Activated effector memory CD4-positive, alpha-beta T cell treated with anti-CD3 and anti-CD28 coated beads, Interleukin-2, amount 50 U/mL, for 16 hours (primary cell): ENCODE measurements at regions not wholly inside any gene's neighbourhood (a gene's known extent, or its start where the extent isn't known, plus 50 kb on each side); places are given as distances from the start of the nearest gene placed in this dataset.

Experiments used
- DNase-seq: peaks from one replicate; pipeline ENCODE4 v3.0.0-alpha.2; 2020

- DNase-seq = no peak
Measured at GRCh38 chr13:73998631-73999030, 135.6 kb downstream of the KLF12 start.

DNA sequence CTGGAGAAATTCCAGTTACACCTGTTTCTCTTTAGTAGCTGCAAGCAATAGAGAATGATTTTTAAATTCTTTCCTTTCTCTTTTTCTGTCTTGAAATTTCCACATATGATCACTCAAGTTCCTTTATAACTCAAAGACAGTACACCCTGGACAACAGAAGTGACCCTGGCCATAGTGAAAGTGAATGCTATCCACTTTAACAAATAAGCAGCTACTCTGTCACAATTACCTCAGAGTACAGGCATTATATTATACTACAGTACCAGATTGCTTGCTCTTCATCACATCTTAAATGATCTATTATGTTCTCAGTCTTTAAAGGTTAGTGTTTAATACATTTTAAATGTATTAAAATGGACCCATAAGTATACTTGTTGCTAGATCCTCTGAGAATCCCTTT lies 136.2 kb downstream of the KLF12 start:
- no peak for DNase-seq

- DNase-seq = no peak
Measured at GRCh38 chr13:73996569-73996968, 137.6 kb downstream of the KLF12 start.

- DNase-seq = no peak
Measured at GRCh38 chr13:73995736-73996135, 138.5 kb downstream of the KLF12 start.

DNA sequence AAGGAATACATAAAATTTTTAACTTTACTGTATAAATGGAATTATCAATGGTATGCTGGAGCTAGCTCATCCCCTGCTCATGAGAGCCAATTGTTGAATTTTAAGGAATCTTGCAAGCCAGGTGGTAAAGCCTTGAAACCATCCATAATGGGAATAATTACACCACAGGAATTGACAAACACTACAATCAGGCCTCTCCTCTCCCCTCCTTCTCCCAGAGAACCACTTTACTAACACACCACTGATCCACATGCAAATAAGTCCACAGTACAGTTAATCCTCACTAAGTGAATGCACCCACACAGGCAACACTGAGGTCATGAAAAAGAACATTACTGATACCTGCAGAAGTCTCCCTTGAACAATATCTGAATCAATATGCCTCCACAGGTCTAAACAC lies 140.5 kb downstream of the KLF12 start:
- DNase-seq = no peak

GRCh38 chr13:73991884-73992283 lies 142.3 kb downstream of the KLF12 start:
- DNase-seq = no peak

DNA sequence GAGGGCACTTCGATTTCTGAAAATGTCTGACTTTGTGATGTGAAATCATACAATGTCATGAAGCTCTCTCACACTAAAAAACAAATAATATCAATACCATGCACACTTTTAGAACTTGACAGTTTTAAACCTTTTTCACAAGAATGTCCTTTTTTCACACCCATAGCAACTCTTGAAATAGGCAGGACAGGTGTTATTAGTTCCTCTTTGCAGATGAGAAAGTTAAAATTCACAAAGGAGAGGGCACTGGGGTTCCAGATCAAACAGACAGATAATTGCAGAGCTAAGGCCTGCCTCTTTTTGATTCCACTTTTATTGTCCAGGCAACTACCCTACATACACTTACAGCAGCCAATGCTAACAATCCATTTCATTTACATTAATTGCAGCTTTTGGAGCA lies 142.8 kb downstream of the KLF12 start:
- no peak for DNase-seq

DNA sequence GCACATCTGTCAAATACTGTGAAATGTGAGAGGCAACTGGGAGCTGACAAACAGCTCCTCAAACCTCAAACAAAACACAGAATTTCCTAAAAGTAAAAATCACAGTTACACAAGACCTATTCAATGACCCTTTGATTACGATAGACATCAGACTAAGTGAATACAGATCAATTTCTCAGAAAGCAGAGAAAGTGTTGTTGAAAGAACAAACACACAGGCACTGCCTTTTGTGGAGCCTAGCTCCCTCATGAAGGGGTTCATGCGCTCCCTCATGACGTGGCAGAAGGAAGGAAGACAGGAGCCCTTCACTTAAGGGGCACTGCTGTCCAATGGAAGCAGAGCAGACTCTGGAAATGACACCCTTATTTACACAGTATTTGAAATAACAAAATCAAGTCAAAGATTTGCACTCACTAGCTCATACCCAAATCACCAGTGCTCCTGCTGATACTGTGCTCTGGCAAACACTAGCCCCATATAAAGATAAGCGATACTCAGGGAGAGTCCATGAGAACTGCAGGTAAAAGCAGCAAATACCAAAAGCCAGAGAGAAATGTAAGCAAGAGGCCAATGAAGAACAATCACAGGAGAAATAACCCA lies 144.9 kb downstream of the KLF12 start:
- DNase-seq = no peak

- no peak for DNase-seq
Measured at GRCh38 chr13:73988461-73988860, 145.7 kb downstream of the KLF12 start.

- no peak for DNase-seq
Measured at GRCh38 chr13:73987618-73988017, 146.6 kb downstream of the KLF12 start.

- DNase-seq = no peak
Measured at GRCh38 chr13:73985783-73986182, 148.4 kb downstream of the KLF12 start.

DNA sequence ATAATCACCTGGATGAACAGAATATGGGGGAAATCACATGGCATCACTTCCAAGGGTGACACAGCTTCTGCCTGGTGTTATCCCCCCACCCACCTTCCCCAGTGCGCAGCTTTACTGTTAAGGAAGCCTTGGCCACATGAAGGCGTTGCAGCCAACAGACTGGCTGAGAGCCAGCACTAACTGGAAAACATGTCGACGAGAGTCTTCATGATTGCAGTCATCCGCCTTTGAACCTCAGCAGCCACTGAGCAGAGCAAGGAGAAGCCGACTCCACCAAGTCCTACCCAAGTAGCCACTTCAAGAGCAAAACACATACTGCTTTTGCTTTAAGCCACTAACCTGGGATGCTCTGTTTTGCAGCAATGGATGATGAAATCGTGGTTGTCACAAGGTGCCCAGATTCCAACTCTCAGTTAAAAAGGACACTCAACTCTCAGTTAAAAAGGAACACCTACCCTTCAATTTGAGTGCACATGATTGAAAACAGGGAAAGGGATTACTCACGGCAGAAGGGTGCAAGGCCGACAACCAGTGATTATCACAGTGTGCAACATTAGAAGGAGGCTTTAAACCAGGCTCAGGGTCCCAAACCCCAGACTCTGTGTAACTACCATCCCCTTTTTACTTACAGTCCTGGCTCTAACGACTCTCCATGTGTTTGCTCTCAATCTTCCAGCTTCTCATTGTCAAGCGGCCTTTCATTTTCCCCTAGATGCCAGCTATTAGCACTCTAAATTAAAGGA lies 149.1 kb downstream of the KLF12 start:
- peak; percentile 87 for DNase-seq

DNA sequence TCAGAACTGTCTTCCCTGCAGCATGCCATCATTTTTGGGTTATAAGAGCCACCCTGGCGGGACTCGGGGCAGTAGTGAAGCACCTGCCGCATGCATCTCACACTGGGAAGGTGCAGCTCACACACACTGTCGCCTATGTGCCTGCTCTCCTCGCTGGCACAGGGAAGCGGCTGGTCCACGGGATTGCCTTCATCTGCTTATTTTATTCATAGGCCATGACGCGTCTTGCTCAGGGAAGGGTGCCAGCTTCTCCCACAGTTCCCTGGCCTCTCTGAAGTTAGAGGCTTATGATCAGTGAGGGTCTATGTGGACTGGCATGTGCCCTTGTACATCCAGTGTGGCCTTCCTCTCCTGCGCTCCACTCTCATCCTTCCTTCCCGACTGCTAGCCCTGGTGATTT lies 150.0 kb downstream of the KLF12 start:
- DNase-seq = no peak

DNA sequence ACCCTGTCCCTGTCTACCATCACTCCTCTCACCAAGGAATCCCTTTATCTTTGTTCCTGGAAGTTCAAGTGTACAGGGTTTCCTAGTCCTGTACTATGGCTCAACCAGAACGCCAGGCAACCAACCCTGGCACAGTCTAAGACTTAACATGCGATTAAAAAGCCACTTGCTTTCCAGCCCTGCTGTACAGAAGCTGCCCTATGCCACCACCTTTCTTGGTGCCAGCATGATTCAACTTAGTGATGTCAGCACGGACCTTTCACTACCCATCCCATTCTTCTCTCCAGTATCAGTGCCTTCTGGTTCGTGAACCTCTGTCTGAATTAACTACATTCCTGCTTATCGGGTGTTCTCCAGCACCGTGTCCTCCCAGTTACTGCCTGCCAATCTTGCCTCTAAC lies 151.1 kb downstream of the KLF12 start:
- no peak for DNase-seq

GRCh38 chr13:73981595-73981994 lies 152.6 kb downstream of the KLF12 start:
- DNase-seq = no peak

GRCh38 chr13:73975767-73976166 lies 158.4 kb downstream of the KLF12 start:
- DNase-seq = no peak

GRCh38 chr13:73974051-73974450 lies 160.2 kb downstream of the KLF12 start:
- no peak for DNase-seq

GRCh38 chr13:73973156-73973555 lies 161.0 kb downstream of the KLF12 start:
- no peak for DNase-seq

GRCh38 chr13:73972545-73972944 lies 161.7 kb downstream of the KLF12 start:
- DNase-seq = no peak

- no peak for DNase-seq
Measured at GRCh38 chr13:73971481-73971880, 162.7 kb downstream of the KLF12 start.

GRCh38 chr13:73970421-73971055 lies 163.7 kb downstream of the KLF12 start:
- no peak for DNase-seq

- DNase-seq = no peak
Measured at GRCh38 chr13:73967397-73968165, 166.6 kb downstream of the KLF12 start.

GRCh38 chr13:73966331-73966730 lies 167.9 kb downstream of the KLF12 start:
- DNase-seq = no peak

DNA sequence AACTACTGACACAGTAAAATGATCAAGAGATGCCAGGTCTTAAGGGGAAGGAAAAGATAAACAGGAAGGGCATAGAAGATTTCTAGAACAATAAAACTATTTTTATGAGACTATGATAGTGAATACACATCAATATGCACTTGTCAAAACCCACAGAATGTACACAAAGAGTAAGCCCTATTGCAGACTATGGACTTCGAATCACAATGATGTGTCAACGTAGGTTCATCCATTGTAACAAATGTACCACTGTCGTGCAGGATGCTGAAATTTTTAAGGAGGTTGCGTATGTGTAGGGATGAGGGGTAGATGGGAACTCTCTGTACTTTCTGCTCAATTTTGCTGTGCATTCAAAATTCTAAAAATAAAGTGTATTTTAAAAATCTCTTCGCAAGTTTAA lies 171.9 kb downstream of the KLF12 start:
- no peak for DNase-seq
